Bronchial epithelial cell (primary cell): ENCODE measurements at regions not wholly inside any gene's neighbourhood (a gene's known extent, or its start where the extent isn't known, plus 50 kb on each side); places are given as distances from the start of the nearest gene placed in this dataset.

Source experiments
- DNase-seq: peaks from one replicate; pipeline ENCODE4 v3.0.0-alpha.2; 2010; ENCODE audit warnings: low read depth
- FAIRE-seq: peaks from 2 replicates; lab custom pipeline; 2011; peaks lifted over from hg19 to GRCh38; lab: Jason Lieb, UNC
- H3K27me3 ChIP-seq: 2 replicates; pipeline ENCODE4 v1.5.1; 2011; ENCODE audit warnings: low read length; ENCODE audit not compliant: control insufficient read depth, insufficient read depth
- H3K36me3 ChIP-seq: 2 replicates; pipeline ENCODE4 v1.5.1; 2011; ENCODE audit warnings: low read length; ENCODE audit not compliant: control insufficient read depth, insufficient read depth
- H3K4me3 ChIP-seq: 2 replicates; pipeline ENCODE4 v1.5.1; 2011; ENCODE audit warnings: mild to moderate bottlenecking, low read depth, low read length, control low read depth
- TF ChIP-seq, protein P1 (sequence below): IDR thresholded peaks from 2 replicates; pipeline ENCODE4 v1.5.1; 2011; ENCODE audit warnings: mild to moderate bottlenecking, moderate library complexity, low read length, control low read depth, inconsistent platforms; ENCODE audit not compliant: insufficient read depth, severe bottlenecking

DNA sequence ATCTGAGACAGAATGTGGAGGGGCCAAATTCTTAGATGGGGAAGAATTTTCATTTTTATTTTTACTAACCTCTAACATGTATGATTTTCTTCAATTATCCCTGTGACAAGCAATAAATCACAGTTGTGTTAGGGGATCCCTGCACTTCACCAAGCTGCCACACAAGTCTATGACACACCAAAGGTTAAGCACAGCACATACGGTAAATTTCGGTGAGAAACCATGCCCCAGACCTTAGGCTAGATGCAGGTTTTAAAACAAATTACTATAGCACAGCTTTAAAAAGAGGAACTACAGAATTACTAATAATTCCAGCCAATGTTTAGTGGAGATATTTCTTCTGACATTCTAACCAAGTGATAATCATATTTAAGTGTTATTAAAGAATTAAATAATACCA, 175.7 kb upstream of the RORB start:
- FAIRE-seq, result no peak

DNA sequence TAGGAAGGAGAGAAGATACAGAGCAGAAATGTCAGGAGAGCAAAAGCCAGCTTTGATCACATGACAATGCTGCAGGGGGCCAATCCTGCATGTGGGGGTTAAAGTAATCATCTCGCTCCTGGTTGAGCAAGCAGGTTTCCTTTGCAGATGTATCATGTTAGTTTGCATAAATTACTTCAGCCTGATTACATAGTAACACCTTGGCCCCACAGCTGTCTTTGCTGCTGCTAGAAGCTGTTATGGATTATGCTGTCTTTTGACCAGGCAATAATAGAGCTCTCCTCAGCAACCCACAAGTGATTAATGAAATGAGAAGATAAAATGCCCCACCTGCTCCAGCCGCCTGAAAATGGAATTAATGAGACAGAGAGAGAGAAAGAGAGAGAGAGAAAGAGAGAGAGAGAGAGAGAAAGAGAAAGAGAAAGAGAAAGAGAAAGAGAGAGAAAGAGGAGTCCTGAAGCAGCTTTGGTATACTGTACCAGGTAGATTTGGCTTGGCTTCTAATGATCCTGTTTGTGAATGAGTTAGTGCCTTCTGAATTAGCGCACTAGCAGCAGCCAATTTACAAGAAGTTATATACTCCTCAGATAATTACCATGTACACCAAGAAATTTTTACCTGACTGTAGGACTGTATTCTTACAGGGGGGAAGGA, 174.3 kb upstream of the RORB start:
- TF ChIP-seq, protein P1, sequence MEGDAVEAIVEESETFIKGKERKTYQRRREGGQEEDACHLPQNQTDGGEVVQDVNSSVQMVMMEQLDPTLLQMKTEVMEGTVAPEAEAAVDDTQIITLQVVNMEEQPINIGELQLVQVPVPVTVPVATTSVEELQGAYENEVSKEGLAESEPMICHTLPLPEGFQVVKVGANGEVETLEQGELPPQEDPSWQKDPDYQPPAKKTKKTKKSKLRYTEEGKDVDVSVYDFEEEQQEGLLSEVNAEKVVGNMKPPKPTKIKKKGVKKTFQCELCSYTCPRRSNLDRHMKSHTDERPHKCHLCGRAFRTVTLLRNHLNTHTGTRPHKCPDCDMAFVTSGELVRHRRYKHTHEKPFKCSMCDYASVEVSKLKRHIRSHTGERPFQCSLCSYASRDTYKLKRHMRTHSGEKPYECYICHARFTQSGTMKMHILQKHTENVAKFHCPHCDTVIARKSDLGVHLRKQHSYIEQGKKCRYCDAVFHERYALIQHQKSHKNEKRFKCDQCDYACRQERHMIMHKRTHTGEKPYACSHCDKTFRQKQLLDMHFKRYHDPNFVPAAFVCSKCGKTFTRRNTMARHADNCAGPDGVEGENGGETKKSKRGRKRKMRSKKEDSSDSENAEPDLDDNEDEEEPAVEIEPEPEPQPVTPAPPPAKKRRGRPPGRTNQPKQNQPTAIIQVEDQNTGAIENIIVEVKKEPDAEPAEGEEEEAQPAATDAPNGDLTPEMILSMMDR, result no peak
- no peak overlapping the region for H3K4me3 ChIP-seq
- H3K36me3 ChIP-seq, result no peaks in the 10 kb centered on the region
- FAIRE-seq (no peak), DNase-seq (no peak)
- no peaks in the 10 kb centered on the region for H3K27me3 ChIP-seq

More for the DNA sequence above, 175.7 kb upstream of the RORB start:
- TF ChIP-seq, protein P1, result no peak
- Histone ChIP-seq H3K4me3 (no peak overlapping the region), H3K27me3 (no peaks in the 10 kb centered on the region), H3K36me3 (no peaks in the 10 kb centered on the region)
- DNase-seq, result no peak

DNA sequence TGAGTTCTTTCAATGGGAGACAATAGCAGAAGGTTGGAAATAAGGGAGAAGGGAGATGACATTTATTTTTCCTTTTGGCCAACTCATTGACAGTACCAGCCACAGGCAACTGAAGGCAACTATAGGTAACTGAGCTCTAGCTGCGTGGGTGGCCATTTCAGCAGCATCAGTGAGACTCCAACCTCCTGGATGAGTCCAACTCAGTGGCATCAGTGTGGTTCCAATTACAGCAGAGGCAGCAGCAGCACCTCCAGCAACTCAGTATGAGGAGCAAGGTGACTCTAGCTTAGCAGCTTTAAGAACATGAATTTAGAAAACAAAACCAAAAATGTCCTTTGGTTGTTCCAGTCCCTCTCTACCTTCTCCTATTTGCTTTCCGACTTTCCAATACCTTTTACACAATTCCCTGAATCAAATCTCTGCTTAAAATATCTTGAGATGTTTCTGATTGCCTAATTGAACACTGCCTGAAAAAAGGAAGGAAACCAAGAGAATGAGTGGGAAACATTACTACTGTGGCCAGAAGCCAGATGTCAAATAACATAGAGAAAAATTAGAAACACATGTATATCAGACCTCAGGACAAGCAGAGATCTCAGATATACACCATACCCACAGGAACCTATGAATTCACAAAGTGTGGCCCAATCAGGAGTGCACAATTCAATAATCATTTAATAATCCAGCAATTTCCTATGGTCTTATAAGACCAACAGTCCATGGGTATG, 166.5 kb upstream of the RORB start:
- no peaks in the 10 kb centered on the region for H3K36me3 ChIP-seq
- H3K27me3 ChIP-seq, result no peaks in the 10 kb centered on the region
- DNase-seq (no peak), FAIRE-seq (no peak)
- TF ChIP-seq, protein P1, result no peak
- H3K4me3 ChIP-seq, result no peak overlapping the region

DNA sequence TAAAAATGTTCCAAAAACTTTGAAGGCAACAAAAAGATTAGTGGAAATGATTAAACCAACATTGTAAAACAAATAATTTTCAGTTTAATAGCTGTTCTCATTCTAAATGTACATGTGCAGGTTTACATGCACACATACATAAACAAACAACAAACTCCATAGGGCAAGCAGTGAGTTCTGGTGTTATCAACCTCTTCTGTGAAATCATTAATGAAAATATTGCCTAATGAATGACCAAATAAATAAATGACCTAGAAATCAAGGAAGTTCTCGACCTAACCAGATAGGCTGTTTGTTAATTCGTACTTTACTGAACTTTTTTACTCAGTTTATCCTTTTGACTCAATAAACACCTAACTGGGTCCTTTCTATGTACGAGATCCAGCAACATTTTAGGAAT, 165.5 kb upstream of the RORB start:
- FAIRE-seq (no peak), DNase-seq (no peak)
- no peaks in the 10 kb centered on the region for H3K36me3 ChIP-seq
- H3K4me3 ChIP-seq, result no peak overlapping the region
- TF ChIP-seq, protein P1, result no peak
- no peaks in the 10 kb centered on the region for H3K27me3 ChIP-seq

DNA sequence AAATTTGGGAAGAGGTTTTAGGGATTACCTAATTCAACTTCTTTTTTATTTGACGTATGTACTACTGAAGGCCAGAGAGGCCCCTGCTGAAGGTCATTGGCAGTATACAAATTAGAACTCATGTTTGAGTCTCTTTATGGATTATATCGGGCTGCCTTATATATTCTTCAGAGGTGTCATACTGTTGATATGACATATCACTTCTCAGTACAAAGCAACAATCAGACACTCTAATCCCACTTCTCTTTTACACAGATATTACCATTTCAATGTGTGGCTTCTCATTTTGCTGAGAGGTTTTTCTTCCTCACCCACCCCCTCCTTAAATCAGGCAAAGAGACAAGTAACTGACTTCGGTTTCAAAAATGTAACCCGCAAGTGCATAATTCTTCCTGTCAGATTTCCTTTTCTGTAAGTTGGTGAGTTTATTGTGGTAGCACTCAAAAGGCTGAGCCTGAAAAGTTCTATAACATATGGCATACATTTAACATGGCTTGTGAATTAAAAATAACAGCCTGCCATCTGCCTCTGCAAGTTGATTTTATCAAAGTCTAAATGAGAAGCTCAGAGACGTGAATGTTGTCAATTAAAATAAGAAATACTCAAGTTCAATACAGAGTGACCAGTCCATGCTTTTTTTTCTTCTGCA, 163.6 kb upstream of the RORB start:
- FAIRE-seq, result no peak
- no peaks in the 10 kb centered on the region for H3K36me3 ChIP-seq
- DNase-seq, result no peak
- no peak overlapping the region for H3K4me3 ChIP-seq
- no peaks in the 10 kb centered on the region for H3K27me3 ChIP-seq
- TF ChIP-seq, protein P1, result no peak
